ENCODE measurements at regions not wholly inside any gene's neighbourhood (a gene's known extent, or its start where the extent isn't known, plus 50 kb on each side); places are given as distances from the start of the nearest gene placed in this dataset.

- TF ChIP-seq CTCF (IDR thresholded peaks at IDR 0.05; ENCODE audit: low read depth, low read length, missing input control) (no peak), ZBTB33 (IDR thresholded peaks at IDR 0.05) (no peak), SP1 (IDR thresholded peaks at IDR 0.05) (no peak), GABPA (IDR thresholded peaks at IDR 0.05 in 1 of 2, conservative IDR thresholded peaks at IDR 0.05 in 1 of 2) (no peak), TAF1 (conservative IDR thresholded peaks at IDR 0.05) (no peak), YY1 (IDR thresholded peaks at IDR 0.05) (no peak), JUND (IDR thresholded peaks at IDR 0.05) (no peak), FOXA1 (IDR thresholded peaks at IDR 0.05) (no peak), EGR1 (IDR thresholded peaks at IDR 0.05; ENCODE audit: low read depth in 2 of 2) (no peak)
- TF ChIP-seq, protein P1, sequence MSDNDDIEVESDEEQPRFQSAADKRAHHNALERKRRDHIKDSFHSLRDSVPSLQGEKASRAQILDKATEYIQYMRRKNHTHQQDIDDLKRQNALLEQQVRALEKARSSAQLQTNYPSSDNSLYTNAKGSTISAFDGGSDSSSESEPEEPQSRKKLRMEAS (IDR thresholded peaks at IDR 0.05) = no peak
- TF ChIP-seq, protein P2, sequence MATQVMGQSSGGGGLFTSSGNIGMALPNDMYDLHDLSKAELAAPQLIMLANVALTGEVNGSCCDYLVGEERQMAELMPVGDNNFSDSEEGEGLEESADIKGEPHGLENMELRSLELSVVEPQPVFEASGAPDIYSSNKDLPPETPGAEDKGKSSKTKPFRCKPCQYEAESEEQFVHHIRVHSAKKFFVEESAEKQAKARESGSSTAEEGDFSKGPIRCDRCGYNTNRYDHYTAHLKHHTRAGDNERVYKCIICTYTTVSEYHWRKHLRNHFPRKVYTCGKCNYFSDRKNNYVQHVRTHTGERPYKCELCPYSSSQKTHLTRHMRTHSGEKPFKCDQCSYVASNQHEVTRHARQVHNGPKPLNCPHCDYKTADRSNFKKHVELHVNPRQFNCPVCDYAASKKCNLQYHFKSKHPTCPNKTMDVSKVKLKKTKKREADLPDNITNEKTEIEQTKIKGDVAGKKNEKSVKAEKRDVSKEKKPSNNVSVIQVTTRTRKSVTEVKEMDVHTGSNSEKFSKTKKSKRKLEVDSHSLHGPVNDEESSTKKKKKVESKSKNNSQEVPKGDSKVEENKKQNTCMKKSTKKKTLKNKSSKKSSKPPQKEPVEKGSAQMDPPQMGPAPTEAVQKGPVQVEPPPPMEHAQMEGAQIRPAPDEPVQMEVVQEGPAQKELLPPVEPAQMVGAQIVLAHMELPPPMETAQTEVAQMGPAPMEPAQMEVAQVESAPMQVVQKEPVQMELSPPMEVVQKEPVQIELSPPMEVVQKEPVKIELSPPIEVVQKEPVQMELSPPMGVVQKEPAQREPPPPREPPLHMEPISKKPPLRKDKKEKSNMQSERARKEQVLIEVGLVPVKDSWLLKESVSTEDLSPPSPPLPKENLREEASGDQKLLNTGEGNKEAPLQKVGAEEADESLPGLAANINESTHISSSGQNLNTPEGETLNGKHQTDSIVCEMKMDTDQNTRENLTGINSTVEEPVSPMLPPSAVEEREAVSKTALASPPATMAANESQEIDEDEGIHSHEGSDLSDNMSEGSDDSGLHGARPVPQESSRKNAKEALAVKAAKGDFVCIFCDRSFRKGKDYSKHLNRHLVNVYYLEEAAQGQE (IDR thresholded peaks at IDR 0.05) = no peak
These were observed 125.9 kb downstream of the GPCPD1 start for GRCh38 chr20:5484926-5485325.

All from liver (tissue), 3 donors.